ENCODE measurements at regions not wholly inside any gene's neighbourhood (a gene's known extent, or its start where the extent isn't known, plus 50 kb on each side); places are given as distances from the start of the nearest gene placed in this dataset.

DNA sequence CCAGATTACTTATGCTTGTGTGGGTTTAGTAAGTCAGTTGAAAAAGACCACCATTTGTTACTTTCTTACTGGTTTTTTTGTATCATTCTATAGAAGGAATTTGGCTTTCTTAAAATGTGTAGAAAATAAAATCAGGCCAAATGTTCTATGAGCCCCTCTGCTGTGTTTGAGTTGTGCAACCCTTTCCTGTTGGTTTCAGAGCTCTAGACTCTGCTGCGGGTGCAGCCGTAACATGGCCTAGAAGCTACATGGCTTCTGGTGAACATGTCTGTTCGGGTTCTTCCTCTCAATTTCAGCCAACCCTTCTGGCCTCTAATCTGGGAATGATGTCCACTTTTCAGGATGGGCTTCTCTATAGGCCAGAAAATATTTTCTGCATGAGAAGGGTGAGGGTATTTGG, 56.6 kb upstream of the RAB18 start:
- TF ChIP-seq EP300 (IDR thresholded peaks at IDR 0.05; ENCODE audit: borderline replicate concordance), result no peak
- no peak for TF ChIP-seq TCF12 (IDR thresholded peaks at IDR 0.05; ENCODE audit: low read depth)
- TF ChIP-seq, protein P1, sequence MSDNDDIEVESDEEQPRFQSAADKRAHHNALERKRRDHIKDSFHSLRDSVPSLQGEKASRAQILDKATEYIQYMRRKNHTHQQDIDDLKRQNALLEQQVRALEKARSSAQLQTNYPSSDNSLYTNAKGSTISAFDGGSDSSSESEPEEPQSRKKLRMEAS (IDR thresholded peaks at IDR 0.05), result no peak
- no peak for TF ChIP-seq RAD21 (IDR thresholded peaks at IDR 0.05; ENCODE audit: low read depth)
